GM19324 (cell line): ENCODE measurements at regions not wholly inside any gene's neighbourhood (a gene's known extent, or its start where the extent isn't known, plus 50 kb on each side); places are given as distances from the start of the nearest gene placed in this dataset.
A peak's percentile ranks its signal among the peaks of the same experiment; 100 is the strongest.

Experiments used
- ATAC-seq: cut with Tn5 transposase; IDR thresholded peaks from one replicate; pipeline ENCODE4 v1.9.1; 2021; ENCODE audit warnings: mild to moderate bottlenecking, moderate library complexity; ENCODE audit not compliant: unreplicated experiment, low FRiP score

- ATAC-seq: no peak
These were observed 51.9 kb upstream of the LRRK2 start for GRCh38 chr12:40172879-40173278.

- no peak for ATAC-seq
These were observed 53.3 kb upstream of the LRRK2 start for GRCh38 chr12:40171501-40171900.

GRCh38 chr12:40171066-40171465 is 53.7 kb upstream of the LRRK2 start:
- ATAC-seq: no peak

- ATAC-seq: no peak
These were observed 54.2 kb upstream of the LRRK2 start for GRCh38 chr12:40170593-40170992.

GRCh38 chr12:40168868-40169267 is 55.9 kb upstream of the LRRK2 start:
- ATAC-seq: peak; percentile 93

GRCh38 chr12:40168419-40168818 is 56.4 kb upstream of the LRRK2 start:
- ATAC-seq: peak; percentile 52

- peak; percentile 34 for ATAC-seq
These were observed 56.8 kb upstream of the LRRK2 start for GRCh38 chr12:40168001-40168400.

GRCh38 chr12:40165179-40165578 is 59.3 kb upstream of the SLC2A13 start:
- no peak for ATAC-seq

GRCh38 chr12:40164034-40164433 is 58.2 kb upstream of the SLC2A13 start:
- no peak for ATAC-seq

GRCh38 chr12:40162033-40162432 is 56.2 kb upstream of the SLC2A13 start:
- ATAC-seq: no peak

GRCh38 chr12:40158592-40159111 is 52.8 kb upstream of the SLC2A13 start:
- peak; percentile 63 for ATAC-seq

- no peak for ATAC-seq
These were observed 51.5 kb upstream of the SLC2A13 start for GRCh38 chr12:40157336-40157735.

- ATAC-seq: no peak
These were observed 50.3 kb upstream of the SLC2A13 start for GRCh38 chr12:40156021-40156764.
